Kidney capillary endothelial cell (primary cell): ENCODE measurements at regions not wholly inside any gene's neighbourhood (a gene's known extent, or its start where the extent isn't known, plus 50 kb on each side); places are given as distances from the start of the nearest gene placed in this dataset.
"Not testable (repeated sequence)": the region's sequence is repeated elsewhere in the genome, so short reads cannot be mapped to it uniquely, and the experiment has no call there.

Source experiments
- DNase-seq: peaks from one replicate; pipeline ENCODE4 v3.0.0-alpha.2; 2018; ENCODE audit warnings: low spot score

- DNase-seq, result no peak
Observed at GRCh38 chr13:83730674-83731073, 151.6 kb downstream of the SLITRK1 start.

- DNase-seq, result no peak
Observed at GRCh38 chr13:83722443-83722842, 159.8 kb downstream of the SLITRK1 start.

GRCh38 chr13:83716121-83716520 is 166.2 kb downstream of the SLITRK1 start:
- no peak for DNase-seq

- DNase-seq, result no peak
Observed at GRCh38 chr13:83714236-83714635, 168.0 kb downstream of the SLITRK1 start.

- no peak for DNase-seq
Observed at GRCh38 chr13:83710133-83710515, 172.2 kb downstream of the SLITRK1 start.

GRCh38 chr13:83709426-83710132 is 172.7 kb downstream of the SLITRK1 start:
- peak; percentile 8 for DNase-seq

- DNase-seq, result no peak
Observed at GRCh38 chr13:83702021-83702420, 180.3 kb downstream of the SLITRK1 start.

- no peak for DNase-seq
Observed at GRCh38 chr13:83692800-83693199, 189.5 kb downstream of the SLITRK1 start.

- no peak for DNase-seq
Observed at GRCh38 chr13:83691966-83692365, 190.3 kb downstream of the SLITRK1 start.

- DNase-seq, result no peak
Observed at GRCh38 chr13:83681547-83681946, 200.7 kb downstream of the SLITRK1 start.

GRCh38 chr13:83677985-83678384 is 204.3 kb downstream of the SLITRK1 start:
- no peak for DNase-seq

- DNase-seq, result no peak
Observed at GRCh38 chr13:83672612-83673011, 209.7 kb downstream of the SLITRK1 start.

GRCh38 chr13:83667606-83668005 is 214.7 kb downstream of the SLITRK1 start:
- no peak for DNase-seq

- no peak for DNase-seq
Observed at GRCh38 chr13:83666141-83666540, 216.1 kb downstream of the SLITRK1 start.

- no peak for DNase-seq
Observed at GRCh38 chr13:83657281-83657680, 225.0 kb downstream of the SLITRK1 start.

- not testable (repeated sequence) for DNase-seq
Observed at GRCh38 chr13:83642617-83643016, 239.7 kb downstream of the SLITRK1 start.

- DNase-seq, result no peak
Observed at GRCh38 chr13:83634601-83635000, 247.7 kb downstream of the SLITRK1 start.

- no peak for DNase-seq
Observed at GRCh38 chr13:83633746-83634145, 248.5 kb downstream of the SLITRK1 start.

GRCh38 chr13:83622422-83622784 is 259.9 kb downstream of the SLITRK1 start:
- no peak for DNase-seq

GRCh38 chr13:83621765-83622421 is 260.4 kb downstream of the SLITRK1 start:
- DNase-seq, result no peak

GRCh38 chr13:83620530-83621220 is 261.6 kb downstream of the SLITRK1 start:
- no peak for DNase-seq

- DNase-seq, result no peak
Observed at GRCh38 chr13:83618966-83619365, 263.3 kb downstream of the SLITRK1 start.

GRCh38 chr13:83613524-83613923 is 268.8 kb downstream of the SLITRK1 start:
- no peak for DNase-seq
